ENCODE measurements at regions not wholly inside any gene's neighbourhood (a gene's known extent, or its start where the extent isn't known, plus 50 kb on each side); places are given as distances from the start of the nearest gene placed in this dataset.

DNA sequence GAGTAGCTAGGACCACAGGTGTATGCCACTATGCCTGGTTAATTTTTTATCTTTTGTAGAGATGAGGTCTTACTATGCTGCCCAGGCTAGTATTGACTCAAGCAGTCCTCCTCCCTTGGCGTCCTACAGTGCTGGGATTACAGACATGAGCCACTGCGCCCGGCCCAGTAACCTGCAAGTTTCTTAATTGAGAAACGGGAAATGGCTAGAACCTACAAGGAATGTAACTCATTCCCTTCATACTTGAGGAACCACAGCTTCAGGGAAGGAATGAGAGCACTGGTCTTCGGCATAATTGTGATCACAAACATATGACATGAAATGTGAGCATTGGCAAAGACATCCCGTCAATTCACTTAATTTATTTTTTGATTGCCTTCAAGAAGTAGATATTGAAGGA is 157.0 kb downstream of the KLF5 start:
- no peak for ATAC-seq (ENCODE audit: low read depth)
- peaks cover 4% of the 10 kb centered on the region for H3K4me1 ChIP-seq (ENCODE audit: insufficient read depth, poor library complexity, severe bottlenecking)
- H3K27me3 ChIP-seq (ENCODE audit: insufficient read depth, poor library complexity, severe bottlenecking), result no peaks in the 10 kb centered on the region
- no peaks in the 10 kb centered on the region for H3K36me3 ChIP-seq (ENCODE audit: low read depth)
- H3K4me3 ChIP-seq (ENCODE audit: severe bottlenecking), result no peak overlapping the region
- TF ChIP-seq, protein P1, sequence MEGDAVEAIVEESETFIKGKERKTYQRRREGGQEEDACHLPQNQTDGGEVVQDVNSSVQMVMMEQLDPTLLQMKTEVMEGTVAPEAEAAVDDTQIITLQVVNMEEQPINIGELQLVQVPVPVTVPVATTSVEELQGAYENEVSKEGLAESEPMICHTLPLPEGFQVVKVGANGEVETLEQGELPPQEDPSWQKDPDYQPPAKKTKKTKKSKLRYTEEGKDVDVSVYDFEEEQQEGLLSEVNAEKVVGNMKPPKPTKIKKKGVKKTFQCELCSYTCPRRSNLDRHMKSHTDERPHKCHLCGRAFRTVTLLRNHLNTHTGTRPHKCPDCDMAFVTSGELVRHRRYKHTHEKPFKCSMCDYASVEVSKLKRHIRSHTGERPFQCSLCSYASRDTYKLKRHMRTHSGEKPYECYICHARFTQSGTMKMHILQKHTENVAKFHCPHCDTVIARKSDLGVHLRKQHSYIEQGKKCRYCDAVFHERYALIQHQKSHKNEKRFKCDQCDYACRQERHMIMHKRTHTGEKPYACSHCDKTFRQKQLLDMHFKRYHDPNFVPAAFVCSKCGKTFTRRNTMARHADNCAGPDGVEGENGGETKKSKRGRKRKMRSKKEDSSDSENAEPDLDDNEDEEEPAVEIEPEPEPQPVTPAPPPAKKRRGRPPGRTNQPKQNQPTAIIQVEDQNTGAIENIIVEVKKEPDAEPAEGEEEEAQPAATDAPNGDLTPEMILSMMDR (IDR thresholded peaks at IDR 0.05; ENCODE audit: poor library complexity, severe bottlenecking), result no peak
- no peak for DNase-seq (ENCODE audit: low spot score)
- H3K9me3 ChIP-seq (ENCODE audit: severe bottlenecking), result no peaks in the 10 kb centered on the region
- H3K27ac ChIP-seq (ENCODE audit: poor library complexity, severe bottlenecking), result peak overlapping the region; percentile 21

DNA sequence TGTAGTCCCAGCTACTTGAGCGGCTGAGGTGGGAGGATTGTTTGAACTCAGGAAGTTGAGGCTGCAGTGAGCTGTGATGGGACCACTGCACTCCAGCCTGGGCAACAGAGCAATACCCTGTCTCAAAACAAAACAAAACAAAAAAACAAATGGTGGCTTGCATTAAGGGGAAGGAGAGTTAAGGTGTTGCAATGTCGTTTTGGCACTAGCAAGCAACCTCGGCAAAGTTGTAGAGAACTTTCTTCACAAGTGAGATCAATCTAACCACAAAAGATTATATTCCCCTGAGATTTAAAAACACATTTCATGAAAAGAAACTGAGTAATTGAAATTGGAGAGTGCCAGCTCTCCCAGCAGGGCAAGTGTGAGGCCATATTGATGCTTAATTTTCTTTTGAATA is 153.7 kb downstream of the KLF5 start:
- Histone ChIP-seq H3K4me1 (ENCODE audit: insufficient read depth, poor library complexity, severe bottlenecking) (peaks cover 14% of the 10 kb centered on the region), H3K4me3 (ENCODE audit: severe bottlenecking) (no peak overlapping the region), H3K27me3 (ENCODE audit: insufficient read depth, poor library complexity, severe bottlenecking) (no peaks in the 10 kb centered on the region), H3K27ac (ENCODE audit: poor library complexity, severe bottlenecking) (no peak overlapping the region), H3K36me3 (ENCODE audit: low read depth) (no peaks in the 10 kb centered on the region), H3K9me3 (ENCODE audit: severe bottlenecking) (no peaks in the 10 kb centered on the region)
- ATAC-seq (ENCODE audit: low read depth) (no peak), DNase-seq (ENCODE audit: low spot score) (no peak)
- TF ChIP-seq, protein P1 (IDR thresholded peaks at IDR 0.05; ENCODE audit: poor library complexity, severe bottlenecking), result no peak

DNA sequence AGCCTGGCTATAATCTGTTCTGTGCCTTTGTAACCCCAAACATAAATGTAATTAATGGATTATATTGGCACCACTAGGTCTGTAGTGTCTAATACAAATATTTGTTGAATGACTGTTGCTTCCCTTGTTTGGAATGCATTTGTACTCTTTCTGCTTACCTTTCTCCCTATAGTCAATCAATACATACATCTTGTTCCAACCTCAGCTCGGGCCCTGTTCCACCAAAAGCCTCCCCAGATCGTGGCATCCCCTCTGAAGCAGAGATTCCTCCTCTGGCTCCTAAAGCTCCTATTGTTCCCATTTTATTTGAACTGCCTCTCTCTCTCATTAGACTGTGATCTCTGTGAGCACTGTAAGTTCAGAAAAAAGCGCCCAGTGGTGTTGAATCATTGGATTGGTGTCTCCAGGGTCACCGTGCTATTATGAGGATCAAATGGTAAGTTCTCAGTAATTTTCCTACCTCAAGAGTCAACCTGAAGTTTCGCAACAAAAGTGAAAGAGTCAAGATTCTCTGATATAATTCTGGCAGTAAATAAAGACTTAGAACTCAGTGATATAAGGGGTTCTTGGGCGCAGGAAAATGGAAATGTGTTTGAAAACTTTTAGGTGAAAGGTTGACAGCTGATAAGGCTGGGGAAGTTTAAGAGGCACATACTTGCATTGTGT is 151.5 kb downstream of the KLF5 start:
- Histone ChIP-seq H3K4me3 (ENCODE audit: severe bottlenecking) (no peak overlapping the region), H3K27me3 (ENCODE audit: insufficient read depth, poor library complexity, severe bottlenecking) (no peaks in the 10 kb centered on the region), H3K27ac (ENCODE audit: poor library complexity, severe bottlenecking) (peak overlapping the region; percentile 49), H3K4me1 (ENCODE audit: insufficient read depth, poor library complexity, severe bottlenecking) (peaks cover 9% of the 10 kb centered on the region), H3K36me3 (ENCODE audit: low read depth) (no peaks in the 10 kb centered on the region), H3K9me3 (ENCODE audit: severe bottlenecking) (no peaks in the 10 kb centered on the region)
- TF ChIP-seq, protein P1 (IDR thresholded peaks at IDR 0.05; ENCODE audit: poor library complexity, severe bottlenecking), result no peak
- DNase-seq (ENCODE audit: low spot score), result no peak
- ATAC-seq (ENCODE audit: low read depth), result peak; percentile 58; the same call in 1 of the 3 replicates

DNA sequence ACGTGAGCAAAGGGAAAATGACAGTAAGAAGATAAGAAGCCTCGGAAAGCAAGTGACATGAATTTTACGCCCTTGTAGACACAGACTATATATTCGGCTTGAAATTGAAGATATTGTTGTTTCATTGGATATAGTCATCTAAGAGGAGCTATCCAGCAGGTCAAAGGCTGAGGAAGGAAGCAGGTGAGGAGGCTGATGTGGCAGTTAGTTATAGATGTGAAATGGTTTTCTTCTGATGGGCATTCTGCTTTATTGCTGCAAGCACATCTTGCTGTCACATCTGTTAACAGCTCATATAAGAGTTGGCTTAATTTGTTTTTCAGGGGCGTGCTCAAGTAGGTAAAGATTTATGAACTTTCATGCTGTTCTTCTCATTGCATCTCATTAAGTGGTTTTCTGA is 146.1 kb downstream of the KLF5 start:
- H3K27ac ChIP-seq (ENCODE audit: poor library complexity, severe bottlenecking), result no peak overlapping the region
- TF ChIP-seq, protein P1 (IDR thresholded peaks at IDR 0.05; ENCODE audit: poor library complexity, severe bottlenecking), result no peak
- no peaks in the 10 kb centered on the region for H3K9me3 ChIP-seq (ENCODE audit: severe bottlenecking)
- peaks cover 22% of the 10 kb centered on the region for H3K4me1 ChIP-seq (ENCODE audit: insufficient read depth, poor library complexity, severe bottlenecking)
- DNase-seq (ENCODE audit: low spot score) (no peak), ATAC-seq (ENCODE audit: low read depth) (no peak)
- H3K27me3 ChIP-seq (ENCODE audit: insufficient read depth, poor library complexity, severe bottlenecking), result no peaks in the 10 kb centered on the region
- no peaks in the 10 kb centered on the region for H3K36me3 ChIP-seq (ENCODE audit: low read depth)
- no peak overlapping the region for H3K4me3 ChIP-seq (ENCODE audit: severe bottlenecking)

DNA sequence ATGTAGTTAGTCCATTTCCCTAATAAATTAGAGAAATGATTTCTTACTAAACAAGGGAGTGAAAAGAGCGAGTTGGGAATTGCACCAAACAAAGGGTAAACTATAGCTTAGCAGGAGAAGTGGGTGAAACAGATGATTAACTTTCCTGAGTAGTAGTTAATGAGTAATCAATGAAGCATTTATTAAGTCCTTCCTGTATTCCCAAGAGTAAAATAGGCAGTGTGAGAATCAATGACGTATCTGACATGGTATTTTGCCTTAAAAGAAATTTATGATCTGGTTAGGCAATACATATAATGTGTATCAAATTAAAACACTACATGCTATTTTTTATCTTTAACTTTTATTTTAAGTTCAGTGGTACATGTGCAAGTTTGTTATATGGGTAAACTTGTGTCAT is 142.8 kb downstream of the KLF5 start:
- H3K27ac ChIP-seq (ENCODE audit: poor library complexity, severe bottlenecking), result peak overlapping the region; percentile 67
- TF ChIP-seq, protein P1 (IDR thresholded peaks at IDR 0.05; ENCODE audit: poor library complexity, severe bottlenecking), result no peak
- ATAC-seq (ENCODE audit: low read depth), result peak; percentile 82
- peaks cover 29% of the 10 kb centered on the region for H3K4me1 ChIP-seq (ENCODE audit: insufficient read depth, poor library complexity, severe bottlenecking)
- no peaks in the 10 kb centered on the region for H3K9me3 ChIP-seq (ENCODE audit: severe bottlenecking)
- DNase-seq (ENCODE audit: low spot score), result no peak
- H3K4me3 ChIP-seq (ENCODE audit: severe bottlenecking), result no peak overlapping the region
- H3K36me3 ChIP-seq (ENCODE audit: low read depth), result no peaks in the 10 kb centered on the region
- H3K27me3 ChIP-seq (ENCODE audit: insufficient read depth, poor library complexity, severe bottlenecking), result no peaks in the 10 kb centered on the region
